Activated T-helper 17 cell treated with anti-CD3 and anti-CD28 coated beads, Interleukin-2, amount 50 U/mL, for 72 hours (primary cell): ENCODE measurements at regions not wholly inside any gene's neighbourhood (a gene's known extent, or its start where the extent isn't known, plus 50 kb on each side); places are given as distances from the start of the nearest gene placed in this dataset.
A peak's percentile ranks its signal among the peaks of the same experiment; 100 is the strongest.

ENCODE experiments used
- ATAC-seq: fragments of 150-1000 bp; cut with Tn5 transposase; replicated peaks from 2 replicates; pipeline ENCODE4 v1.10.0; 2021; ENCODE audit warnings: mild to moderate bottlenecking, moderate library complexity
- H3K27ac Mint-ChIP-seq: one replicate; pipeline ENCODE4 v1.8.0; 2022; ENCODE audit warnings: mixed read lengths
- H3K27me3 Mint-ChIP-seq: one replicate; pipeline ENCODE4 v1.8.0; 2022; ENCODE audit warnings: mixed read lengths
- H3K36me3 Mint-ChIP-seq: one replicate; pipeline ENCODE4 v1.8.0; 2022; ENCODE audit warnings: low read depth, mild to moderate bottlenecking, mixed read lengths
- H3K4me1 Mint-ChIP-seq: one replicate; pipeline ENCODE4 v1.8.0; 2022; ENCODE audit warnings: mixed read lengths
- H3K4me3 Mint-ChIP-seq: one replicate; pipeline ENCODE4 v1.8.0; 2022; ENCODE audit warnings: mild to moderate bottlenecking, mixed read lengths
- H3K9me3 Mint-ChIP-seq: one replicate; pipeline ENCODE4 v1.8.0; 2022; ENCODE audit warnings: mixed read lengths

DNA sequence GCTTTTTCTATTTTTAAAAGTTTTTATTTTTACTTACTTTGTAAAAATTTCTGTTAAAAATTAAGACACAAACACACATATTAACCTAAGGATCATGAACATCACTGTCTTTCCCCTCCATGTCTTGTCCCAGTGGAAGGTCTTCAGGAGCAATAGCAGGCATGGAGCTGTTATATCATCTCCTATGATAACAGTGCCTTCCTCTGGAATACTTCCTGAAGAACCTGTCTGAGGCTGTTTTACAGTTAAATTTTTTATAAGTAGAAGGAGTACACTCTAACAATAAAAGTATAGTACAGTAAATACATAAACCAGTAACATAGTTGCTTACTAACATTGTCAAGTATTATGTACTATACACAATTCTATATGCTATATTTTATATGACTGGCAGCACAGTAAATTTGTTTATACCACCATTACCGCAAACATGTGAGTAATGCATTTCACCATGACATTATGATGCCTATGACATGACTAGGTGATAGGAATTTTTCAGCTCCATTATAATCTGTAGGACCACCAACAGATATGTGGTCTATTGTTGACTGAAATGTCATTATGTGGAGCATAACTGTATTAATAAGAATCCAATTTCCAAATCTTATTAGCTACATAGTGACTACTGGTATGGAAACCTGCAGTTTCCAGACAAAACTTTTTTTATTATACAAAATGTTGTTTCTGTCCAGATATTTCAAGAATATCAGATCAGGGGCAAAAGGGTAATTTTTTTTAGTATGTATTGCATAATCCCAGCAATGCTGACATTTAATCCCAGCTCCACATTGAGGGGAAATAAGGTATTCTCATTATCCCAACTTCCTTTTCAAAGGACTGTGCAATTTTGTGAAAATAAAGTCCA is 337.2 kb upstream of the SLC39A10 start:
- H3K27me3 Mint-ChIP-seq = no peaks in the 10 kb centered on the region
- H3K36me3 Mint-ChIP-seq = no peaks in the 10 kb centered on the region
- no peak overlapping the region for H3K27ac Mint-ChIP-seq
- H3K4me3 Mint-ChIP-seq = no peak overlapping the region
- H3K4me1 Mint-ChIP-seq = no peaks in the 10 kb centered on the region
- no peak for ATAC-seq
- no peaks in the 10 kb centered on the region for H3K9me3 Mint-ChIP-seq

DNA sequence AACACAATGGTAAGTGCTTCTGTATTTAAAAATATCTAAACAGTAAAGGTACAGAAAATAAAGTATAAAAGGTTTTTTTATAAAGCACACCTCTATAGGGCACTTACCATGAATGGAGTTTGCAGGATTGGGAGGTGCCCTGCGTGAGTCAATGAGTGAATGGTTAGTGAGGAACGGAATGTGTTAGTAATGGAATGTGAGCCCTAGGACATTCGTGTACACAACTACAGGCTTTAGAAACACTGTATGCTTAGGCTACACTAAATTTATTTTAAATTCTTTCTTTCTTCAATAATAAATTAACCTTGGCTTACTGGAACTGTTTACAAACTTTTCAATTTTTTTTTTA is 337.9 kb upstream of the SLC39A10 start:
- H3K36me3 Mint-ChIP-seq = no peaks in the 10 kb centered on the region
- H3K9me3 Mint-ChIP-seq = no peaks in the 10 kb centered on the region
- no peak overlapping the region for H3K27ac Mint-ChIP-seq
- ATAC-seq = no peak
- H3K4me3 Mint-ChIP-seq = no peak overlapping the region
- no peaks in the 10 kb centered on the region for H3K4me1 Mint-ChIP-seq
- no peaks in the 10 kb centered on the region for H3K27me3 Mint-ChIP-seq

DNA sequence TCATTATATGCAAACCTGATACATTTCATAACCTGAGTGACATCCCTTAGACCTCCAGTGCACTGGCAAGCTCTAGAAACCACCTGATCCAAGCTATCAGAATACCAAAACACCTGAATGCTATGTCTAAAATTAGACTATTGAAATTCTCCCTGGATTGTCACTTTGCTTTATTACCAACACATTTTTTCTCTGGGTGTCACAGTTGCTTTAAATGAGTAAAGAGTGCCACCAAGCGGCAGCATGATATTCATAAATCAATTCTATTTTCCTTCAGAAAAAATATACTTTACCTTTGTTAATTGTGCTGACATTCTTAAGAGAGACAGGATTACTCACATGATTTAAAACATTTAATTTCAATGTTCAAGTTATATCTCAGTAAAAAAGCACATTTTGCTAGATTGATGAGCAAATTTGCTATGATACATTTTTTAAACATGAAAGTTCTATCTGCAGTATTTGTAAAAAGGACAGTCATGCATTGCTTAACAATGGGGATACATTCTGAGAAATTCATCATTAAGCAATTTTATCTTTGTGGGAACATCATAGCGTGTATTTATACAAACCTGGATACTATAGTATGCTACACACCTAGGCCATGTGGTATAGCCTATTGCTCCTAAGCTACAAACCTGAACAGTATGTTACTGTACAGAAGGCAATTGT is 338.4 kb upstream of the SLC39A10 start:
- H3K9me3 Mint-ChIP-seq = no peaks in the 10 kb centered on the region
- ATAC-seq = peak; percentile 31
- H3K36me3 Mint-ChIP-seq = no peaks in the 10 kb centered on the region
- no peaks in the 10 kb centered on the region for H3K4me1 Mint-ChIP-seq
- no peak overlapping the region for H3K27ac Mint-ChIP-seq
- no peak overlapping the region for H3K4me3 Mint-ChIP-seq
- H3K27me3 Mint-ChIP-seq = no peaks in the 10 kb centered on the region

GRCh38 chr2:195317550-195317949 is 339.5 kb upstream of the SLC39A10 start:
- no peaks in the 10 kb centered on the region for H3K4me1 Mint-ChIP-seq
- H3K9me3 Mint-ChIP-seq = no peaks in the 10 kb centered on the region
- H3K36me3 Mint-ChIP-seq = no peaks in the 10 kb centered on the region
- no peak for ATAC-seq
- H3K4me3 Mint-ChIP-seq = no peak overlapping the region
- H3K27me3 Mint-ChIP-seq = no peaks in the 10 kb centered on the region
- no peak overlapping the region for H3K27ac Mint-ChIP-seq

GRCh38 chr2:195316486-195316885 is 340.5 kb upstream of the SLC39A10 start:
- H3K27ac Mint-ChIP-seq = no peak overlapping the region
- no peaks in the 10 kb centered on the region for H3K4me1 Mint-ChIP-seq
- H3K36me3 Mint-ChIP-seq = no peaks in the 10 kb centered on the region
- no peak for ATAC-seq
- no peak overlapping the region for H3K4me3 Mint-ChIP-seq
- H3K9me3 Mint-ChIP-seq = no peaks in the 10 kb centered on the region
- H3K27me3 Mint-ChIP-seq = no peaks in the 10 kb centered on the region

GRCh38 chr2:195313962-195314361 is 343.1 kb upstream of the SLC39A10 start:
- Mint-ChIP-seq H3K4me1 (no peaks in the 10 kb centered on the region), H3K27ac (no peak overlapping the region), H3K4me3 (no peak overlapping the region), H3K27me3 (no peaks in the 10 kb centered on the region), H3K9me3 (no peaks in the 10 kb centered on the region), H3K36me3 (no peaks in the 10 kb centered on the region)
- no peak for ATAC-seq

- Mint-ChIP-seq H3K4me3 (no peak overlapping the region), H3K27ac (no peak overlapping the region), H3K4me1 (no peaks in the 10 kb centered on the region), H3K9me3 (no peaks in the 10 kb centered on the region), H3K36me3 (no peaks in the 10 kb centered on the region), H3K27me3 (no peaks in the 10 kb centered on the region)
- ATAC-seq = no peak
These were observed 344.4 kb upstream of the SLC39A10 start for GRCh38 chr2:195312662-195313061.

GRCh38 chr2:195308163-195308562 is 348.9 kb upstream of the SLC39A10 start:
- Mint-ChIP-seq H3K4me1 (no peaks in the 10 kb centered on the region), H3K9me3 (no peaks in the 10 kb centered on the region), H3K27ac (no peak overlapping the region), H3K27me3 (no peaks in the 10 kb centered on the region), H3K4me3 (no peak overlapping the region), H3K36me3 (no peaks in the 10 kb centered on the region)
- no peak for ATAC-seq

GRCh38 chr2:195307751-195308150 is 349.3 kb upstream of the SLC39A10 start:
- Mint-ChIP-seq H3K36me3 (no peaks in the 10 kb centered on the region), H3K4me1 (no peaks in the 10 kb centered on the region), H3K27ac (no peak overlapping the region), H3K27me3 (no peaks in the 10 kb centered on the region), H3K4me3 (no peak overlapping the region), H3K9me3 (no peaks in the 10 kb centered on the region)
- no peak for ATAC-seq

DNA sequence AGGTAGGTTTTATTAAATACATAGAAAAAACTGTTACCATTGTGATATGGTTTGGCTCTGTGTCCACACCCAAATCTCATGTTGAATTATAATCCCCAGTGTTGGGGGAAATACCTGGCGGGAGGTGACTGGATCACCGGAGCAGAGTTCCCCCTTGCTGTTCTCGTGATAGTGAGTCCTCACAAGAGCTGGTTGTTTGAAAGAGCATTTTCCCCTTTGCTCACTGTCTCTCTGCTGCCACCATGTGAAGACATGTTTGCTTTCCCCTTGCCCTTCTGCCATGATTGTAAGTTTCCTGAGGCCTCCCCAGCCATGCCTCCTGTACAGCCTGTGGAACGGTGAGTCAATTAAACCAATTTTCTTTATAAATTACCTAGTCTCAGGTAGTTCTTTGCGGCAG is 352.7 kb upstream of the SLC39A10 start:
- H3K4me3 Mint-ChIP-seq = no peak overlapping the region
- no peaks in the 10 kb centered on the region for H3K9me3 Mint-ChIP-seq
- no peaks in the 10 kb centered on the region for H3K4me1 Mint-ChIP-seq
- H3K36me3 Mint-ChIP-seq = no peaks in the 10 kb centered on the region
- ATAC-seq = no peak
- no peak overlapping the region for H3K27ac Mint-ChIP-seq
- no peaks in the 10 kb centered on the region for H3K27me3 Mint-ChIP-seq

DNA sequence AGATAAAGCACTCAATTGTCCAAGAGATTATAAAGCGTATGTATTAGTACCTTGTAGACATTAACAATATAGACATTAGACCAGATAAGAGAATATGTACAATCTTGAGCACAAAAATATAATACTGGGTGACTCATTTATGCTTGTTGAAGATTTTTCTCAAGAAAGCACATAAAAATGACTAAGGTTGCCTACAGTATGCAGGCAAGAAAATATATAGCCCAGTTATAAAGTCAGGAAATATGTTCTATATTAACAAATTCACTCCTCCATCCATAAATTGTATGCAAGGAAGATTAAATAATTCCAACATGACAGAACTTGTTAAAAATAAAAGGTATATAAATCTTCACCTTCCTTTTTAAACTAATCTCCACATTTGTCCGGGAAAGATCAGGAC is 356.4 kb upstream of the SLC39A10 start:
- Mint-ChIP-seq H3K9me3 (no peaks in the 10 kb centered on the region), H3K4me3 (no peak overlapping the region), H3K27ac (no peak overlapping the region), H3K36me3 (no peaks in the 10 kb centered on the region), H3K4me1 (no peaks in the 10 kb centered on the region), H3K27me3 (no peaks in the 10 kb centered on the region)
- ATAC-seq = no peak

- no peaks in the 10 kb centered on the region for H3K27me3 Mint-ChIP-seq
- no peak for ATAC-seq
- H3K9me3 Mint-ChIP-seq = no peaks in the 10 kb centered on the region
- H3K27ac Mint-ChIP-seq = no peak overlapping the region
- no peaks in the 10 kb centered on the region for H3K36me3 Mint-ChIP-seq
- H3K4me3 Mint-ChIP-seq = no peak overlapping the region
- H3K4me1 Mint-ChIP-seq = no peaks in the 10 kb centered on the region
These were observed 357.4 kb upstream of the SLC39A10 start for GRCh38 chr2:195299600-195299999.

DNA sequence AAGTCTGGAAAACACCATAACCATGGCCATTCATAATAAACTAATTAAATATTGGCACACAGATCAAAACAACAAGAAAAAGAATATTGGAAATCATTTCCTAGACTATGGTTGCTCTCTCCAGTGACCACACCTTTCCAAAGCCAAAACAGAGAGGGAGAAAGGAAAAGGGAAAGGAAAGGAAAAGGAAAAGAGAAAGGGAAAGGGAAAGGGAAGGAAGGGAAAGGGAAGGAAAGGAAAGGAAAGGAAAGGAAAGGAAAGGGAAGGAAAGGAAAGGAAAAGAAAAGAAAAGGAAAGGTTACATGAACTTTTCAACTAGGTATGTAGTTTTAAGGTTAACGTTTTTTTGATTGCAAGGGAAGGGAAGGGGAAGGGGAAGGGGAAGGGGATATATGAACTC is 360.5 kb upstream of the SLC39A10 start:
- no peak overlapping the region for H3K27ac Mint-ChIP-seq
- no peaks in the 10 kb centered on the region for H3K36me3 Mint-ChIP-seq
- no peak overlapping the region for H3K4me3 Mint-ChIP-seq
- H3K9me3 Mint-ChIP-seq = no peaks in the 10 kb centered on the region
- no peak for ATAC-seq
- no peaks in the 10 kb centered on the region for H3K4me1 Mint-ChIP-seq
- no peaks in the 10 kb centered on the region for H3K27me3 Mint-ChIP-seq

DNA sequence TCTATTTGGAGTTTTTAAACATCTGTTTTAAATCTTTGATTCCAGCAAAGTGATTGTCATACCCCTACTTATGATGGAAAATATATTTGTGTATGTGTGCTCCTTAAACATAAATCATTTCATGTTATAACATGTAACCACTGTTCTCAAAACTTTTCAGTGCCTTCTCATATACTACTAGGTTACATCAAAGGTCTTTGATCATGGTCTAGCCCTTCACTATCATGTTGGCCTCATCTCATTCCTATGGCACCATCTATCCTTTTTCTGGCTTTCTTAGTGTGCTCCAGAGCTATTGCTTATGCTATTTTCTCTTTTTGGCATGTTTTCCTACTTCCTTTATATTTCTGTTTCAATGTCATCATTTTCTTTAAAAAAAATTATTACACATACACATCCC is 367.9 kb upstream of the SLC39A10 start:
- Mint-ChIP-seq H3K36me3 (no peaks in the 10 kb centered on the region), H3K4me3 (no peak overlapping the region), H3K27ac (no peak overlapping the region), H3K9me3 (no peaks in the 10 kb centered on the region), H3K4me1 (no peaks in the 10 kb centered on the region), H3K27me3 (peaks cover 4% of the 10 kb centered on the region)
- no peak for ATAC-seq

DNA sequence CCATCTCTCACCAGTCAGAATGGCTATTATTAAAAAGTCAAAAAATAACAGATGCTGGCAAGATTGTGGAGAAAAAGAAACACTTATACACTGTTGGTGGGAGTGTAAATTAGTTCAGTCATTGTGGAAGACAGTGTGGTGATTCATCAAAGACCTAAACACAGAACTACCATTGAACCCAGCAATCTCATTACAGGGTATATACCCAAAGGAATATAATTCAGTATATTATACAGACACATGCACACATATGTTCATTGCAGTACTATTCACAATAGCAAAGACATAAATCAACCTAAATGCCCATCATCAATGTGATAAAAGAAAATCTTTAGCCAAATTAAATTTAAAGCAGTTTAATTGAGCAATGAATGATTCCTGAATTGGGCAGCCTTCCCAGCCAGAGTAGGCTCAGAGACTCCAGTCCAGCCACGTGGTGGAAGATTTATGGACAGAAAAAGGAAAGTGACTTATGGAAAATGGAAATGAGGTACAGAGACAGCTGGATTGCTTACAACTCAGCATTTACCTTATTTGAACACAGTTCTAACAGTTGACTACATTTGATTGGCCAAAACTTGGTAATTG is 377.1 kb upstream of the SLC39A10 start:
- no peaks in the 10 kb centered on the region for H3K27me3 Mint-ChIP-seq

More for the DNA sequence above, 377.1 kb upstream of the SLC39A10 start:
- no peaks in the 10 kb centered on the region for H3K36me3 Mint-ChIP-seq
- no peak for ATAC-seq
- no peaks in the 10 kb centered on the region for H3K9me3 Mint-ChIP-seq
- no peak overlapping the region for H3K4me3 Mint-ChIP-seq
- H3K4me1 Mint-ChIP-seq = no peaks in the 10 kb centered on the region
- H3K27ac Mint-ChIP-seq = no peak overlapping the region
